Neural crest cell (in vitro differentiated cells): ENCODE measurements at regions not wholly inside any gene's neighbourhood (a gene's known extent, or its start where the extent isn't known, plus 50 kb on each side); places are given as distances from the start of the nearest gene placed in this dataset.

Experiments
- DNase-seq: peaks from one replicate; pipeline ENCODE4 v3.0.0; 2021; ENCODE audit warnings: low read depth, mixed read lengths, low spot score
- H3K27ac Mint-ChIP-seq: one replicate; pipeline ENCODE4 v1.8.0; 2021; ENCODE audit warnings: mild to moderate bottlenecking, mixed read lengths; ENCODE audit not compliant: unreplicated experiment
- H3K27me3 Mint-ChIP-seq: 2 replicates; pipeline ENCODE4 v1.8.0; 2021; ENCODE audit warnings: low read depth, mild to moderate bottlenecking, mixed read lengths
- H3K36me3 Mint-ChIP-seq: 2 replicates; pipeline ENCODE4 v1.8.0; 2021; ENCODE audit warnings: low read depth, mild to moderate bottlenecking, mixed read lengths
- H3K4me1 Mint-ChIP-seq: 2 replicates; pipeline ENCODE4 v1.8.0; 2021; ENCODE audit warnings: mixed read lengths
- H3K4me3 Mint-ChIP-seq: one replicate; pipeline ENCODE4 v1.8.0; 2021; ENCODE audit warnings: mild to moderate bottlenecking, mixed read lengths
- H3K9me3 Mint-ChIP-seq: 2 replicates; pipeline ENCODE4 v1.8.0; 2021; ENCODE audit warnings: mixed read lengths
- CTCF ChIP-seq: fragments of 200-600 bp; sonication (generic); conservative IDR thresholded peaks from 2 replicates; pipeline ENCODE4 v1.5.0; 2021; ENCODE audit warnings: antibody characterized with exemption, mild to moderate bottlenecking

GRCh38 chr7:54674891-54675290, 84.1 kb downstream of the SEC61G start:
- no peak overlapping the region for H3K27ac Mint-ChIP-seq
- no peaks in the 10 kb centered on the region for H3K4me1 Mint-ChIP-seq
- H3K4me3 Mint-ChIP-seq: no peak overlapping the region
- H3K27me3 Mint-ChIP-seq: peaks cover 21% of the 10 kb centered on the region
- no peaks in the 10 kb centered on the region for H3K36me3 Mint-ChIP-seq
- H3K9me3 Mint-ChIP-seq: no peaks in the 10 kb centered on the region
- DNase-seq: no peak
- TF ChIP-seq CTCF: no peak

GRCh38 chr7:54672519-54672918, 86.5 kb downstream of the SEC61G start:
- Mint-ChIP-seq H3K36me3 (no peaks in the 10 kb centered on the region), H3K4me1 (no peaks in the 10 kb centered on the region), H3K4me3 (no peak overlapping the region), H3K27ac (no peak overlapping the region), H3K9me3 (no peaks in the 10 kb centered on the region), H3K27me3 (peaks cover 23% of the 10 kb centered on the region)
- no peak for DNase-seq
- no peak for TF ChIP-seq CTCF

- peak overlapping the region; percentile 91 for H3K4me3 Mint-ChIP-seq
- peaks cover 54% of the 10 kb centered on the region for H3K27me3 Mint-ChIP-seq
- H3K27ac Mint-ChIP-seq: no peak overlapping the region
- peaks cover 2% of the 10 kb centered on the region for H3K36me3 Mint-ChIP-seq
- peak; percentile 70 for TF ChIP-seq CTCF
- H3K9me3 Mint-ChIP-seq: no peaks in the 10 kb centered on the region
- peaks cover 18% of the 10 kb centered on the region for H3K4me1 Mint-ChIP-seq
- DNase-seq: peak; percentile 71
Observed at GRCh38 chr7:54664235-54665228, 94.5 kb downstream of the SEC61G start.

GRCh38 chr7:54663603-54664234, 95.3 kb downstream of the SEC61G start:
- Mint-ChIP-seq H3K4me3 (peak overlapping the region; percentile 91), H3K4me1 (peaks cover 18% of the 10 kb centered on the region), H3K36me3 (peaks cover 2% of the 10 kb centered on the region), H3K27me3 (peaks cover 57% of the 10 kb centered on the region), H3K27ac (no peak overlapping the region), H3K9me3 (no peaks in the 10 kb centered on the region)
- no peak for DNase-seq
- no peak for TF ChIP-seq CTCF

DNA sequence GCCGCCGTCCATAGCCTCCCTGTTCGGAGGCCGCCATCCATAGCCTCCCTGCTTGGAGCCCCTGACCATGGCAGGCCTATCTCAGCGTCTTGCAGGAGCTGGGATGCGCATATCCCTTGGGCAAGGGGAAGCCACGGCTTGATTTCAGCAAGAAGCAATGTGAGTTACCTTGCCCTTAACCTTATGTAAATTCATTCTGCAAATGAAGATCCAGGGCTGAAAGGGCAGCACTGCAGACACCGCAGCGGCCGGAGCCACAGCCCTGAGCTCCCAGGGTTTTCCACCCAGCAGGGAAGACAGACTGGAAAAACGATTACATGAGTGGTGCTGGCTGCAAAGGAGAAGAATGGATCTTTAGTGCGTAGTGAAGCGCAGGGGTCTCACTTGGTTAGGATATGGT, 95.8 kb downstream of the SEC61G start:
- Mint-ChIP-seq H3K9me3 (no peaks in the 10 kb centered on the region), H3K4me3 (peak overlapping the region; percentile 91), H3K4me1 (peaks cover 18% of the 10 kb centered on the region), H3K36me3 (peaks cover 2% of the 10 kb centered on the region), H3K27me3 (peaks cover 57% of the 10 kb centered on the region), H3K27ac (no peak overlapping the region)
- DNase-seq: no peak
- TF ChIP-seq CTCF: no peak
